ENCODE measurements at regions not wholly inside any gene's neighbourhood (a gene's known extent, or its start where the extent isn't known, plus 50 kb on each side); places are given as distances from the start of the nearest gene placed in this dataset.

- DNase-seq: no peak
These were observed 105.8 kb downstream of the BAMBI start for GRCh38 chr10:28783087-28783486.

DNA sequence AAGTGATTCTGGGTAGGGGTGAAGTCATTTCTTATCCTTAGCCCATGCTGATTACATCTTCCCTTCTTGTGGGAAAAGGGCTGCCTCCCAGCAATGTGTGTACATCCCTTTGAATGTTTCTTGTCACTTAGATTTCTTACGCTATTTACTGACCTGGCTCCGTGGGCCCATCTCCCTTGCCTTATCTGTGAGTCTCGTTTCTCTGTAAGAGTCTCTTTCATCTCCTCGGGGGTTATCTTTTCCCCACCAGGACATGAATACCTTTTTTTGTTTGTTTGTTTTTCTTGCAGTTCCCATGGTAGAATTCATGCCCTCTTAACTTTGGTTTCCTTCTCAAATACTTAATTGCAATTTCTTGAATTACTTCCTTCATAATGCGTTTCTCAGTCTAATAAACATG lies 107.7 kb downstream of the BAMBI start:
- DNase-seq: no peak

DNA sequence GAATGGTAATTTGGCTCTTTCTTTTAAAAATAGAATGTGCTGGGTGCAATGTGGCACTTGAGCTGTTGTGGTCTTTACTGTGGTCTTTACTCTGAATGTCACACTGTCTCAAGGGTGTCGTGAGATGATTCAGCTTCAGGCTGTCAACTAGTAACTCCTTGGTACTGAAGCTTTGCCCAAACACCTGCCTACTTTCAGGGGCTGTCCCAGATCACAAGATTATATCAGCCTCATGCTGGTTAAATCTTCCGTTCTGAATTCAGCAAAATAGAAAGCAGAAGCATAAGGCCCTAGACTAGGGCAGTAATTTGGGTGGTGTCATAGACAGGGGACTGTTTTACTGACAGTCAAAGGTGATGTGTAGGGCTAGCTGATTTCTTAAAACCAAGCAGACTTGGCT lies 110.9 kb downstream of the BAMBI start:
- DNase-seq: no peak

- no peak for DNase-seq
These were observed 111.4 kb downstream of the BAMBI start for GRCh38 chr10:28788762-28789161.

DNA sequence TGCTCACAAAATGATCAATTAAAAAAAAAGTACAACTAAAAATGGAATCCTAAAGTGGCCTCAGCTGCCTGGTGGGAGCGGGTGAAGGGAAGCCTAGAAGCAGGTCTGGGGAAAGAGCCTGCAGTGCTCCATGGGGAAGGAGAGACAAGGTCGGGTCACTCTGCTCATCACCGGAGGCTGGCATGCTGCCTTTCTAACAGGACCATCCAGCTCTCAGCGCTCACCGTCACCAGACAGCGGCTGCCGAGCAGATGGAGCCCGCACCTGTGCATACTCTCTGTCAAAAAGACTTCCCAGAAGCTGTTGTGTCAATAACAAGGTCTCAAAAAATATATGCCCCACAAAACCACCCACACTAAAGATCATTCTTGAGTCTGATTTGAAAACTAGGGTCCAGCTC lies 112.8 kb downstream of the BAMBI start:
- DNase-seq: no peak

GRCh38 chr10:28793482-28793881 lies 116.2 kb downstream of the BAMBI start:
- DNase-seq: no peak

GRCh38 chr10:28794986-28795385 lies 117.7 kb downstream of the BAMBI start:
- no peak for DNase-seq

GRCh38 chr10:28796606-28797512 lies 119.5 kb downstream of the BAMBI start:
- DNase-seq: no peak

GRCh38 chr10:28797904-28798371 lies 120.6 kb downstream of the BAMBI start:
- DNase-seq: no peak

DNA sequence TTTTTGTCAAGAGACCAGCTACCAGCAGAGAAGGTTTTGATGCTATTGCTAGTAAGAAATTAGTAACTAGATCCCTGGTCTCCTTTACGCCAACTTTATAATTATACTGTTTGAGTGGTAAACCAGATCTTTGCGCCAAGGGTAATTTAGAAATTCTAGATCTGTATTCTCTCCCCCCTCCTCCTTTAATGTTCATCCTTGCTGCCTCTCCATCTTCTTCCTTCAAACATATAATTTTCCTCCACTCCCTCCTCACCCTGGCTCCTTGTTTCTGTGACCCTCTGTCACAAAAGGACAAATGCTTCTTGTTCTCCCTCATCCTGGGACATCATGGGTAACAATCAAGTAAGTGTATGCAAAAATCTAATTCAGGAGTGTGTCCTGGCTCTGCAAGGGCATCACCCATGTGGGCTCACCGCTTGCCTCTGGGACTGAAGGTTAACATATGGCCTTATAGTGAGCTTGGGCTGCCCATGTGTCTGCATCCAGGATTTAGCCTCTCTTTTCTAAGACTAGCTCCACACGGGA lies 121.2 kb downstream of the BAMBI start:
- DNase-seq: no peak

DNA sequence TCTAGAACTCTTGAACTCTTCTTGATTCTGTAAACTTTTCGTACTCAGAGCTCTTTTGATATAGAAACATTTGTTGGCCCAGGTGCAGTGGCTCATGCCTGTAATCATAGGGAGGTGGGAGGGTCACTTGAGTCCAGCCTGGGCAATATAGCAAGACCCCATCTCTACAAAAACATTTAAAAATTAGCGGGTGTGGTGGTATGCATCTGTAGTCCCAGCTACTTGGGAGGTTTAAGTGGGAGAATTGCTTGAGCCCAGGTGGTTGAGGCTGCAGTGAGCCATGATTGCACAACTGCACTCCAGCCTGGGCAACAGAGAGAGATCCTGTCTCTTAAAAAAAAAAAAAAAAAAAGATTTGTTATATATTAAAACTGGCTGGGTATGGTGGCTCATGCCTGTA lies 121.6 kb downstream of the BAMBI start:
- DNase-seq: no peak

DNA sequence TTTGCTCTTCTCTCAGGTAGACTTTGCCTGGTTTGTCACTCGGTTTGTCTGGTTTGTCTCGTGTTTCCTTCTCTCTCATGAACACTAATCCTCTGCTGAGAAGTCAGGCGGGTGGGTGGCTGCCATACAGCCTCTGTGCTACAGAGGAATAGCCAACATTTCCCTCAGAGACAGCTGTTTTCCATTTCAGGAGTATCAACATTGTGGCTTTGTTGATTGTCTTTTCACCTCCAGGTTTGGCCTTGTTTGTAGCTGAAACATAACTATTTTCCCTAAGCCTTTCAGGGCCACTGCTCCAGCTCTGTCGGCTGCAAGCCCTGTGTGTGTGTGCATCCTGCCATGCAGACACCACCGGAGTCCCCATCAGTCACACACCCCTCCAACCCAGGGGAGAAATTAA lies 122.8 kb downstream of the BAMBI start:
- no peak for DNase-seq

DNA sequence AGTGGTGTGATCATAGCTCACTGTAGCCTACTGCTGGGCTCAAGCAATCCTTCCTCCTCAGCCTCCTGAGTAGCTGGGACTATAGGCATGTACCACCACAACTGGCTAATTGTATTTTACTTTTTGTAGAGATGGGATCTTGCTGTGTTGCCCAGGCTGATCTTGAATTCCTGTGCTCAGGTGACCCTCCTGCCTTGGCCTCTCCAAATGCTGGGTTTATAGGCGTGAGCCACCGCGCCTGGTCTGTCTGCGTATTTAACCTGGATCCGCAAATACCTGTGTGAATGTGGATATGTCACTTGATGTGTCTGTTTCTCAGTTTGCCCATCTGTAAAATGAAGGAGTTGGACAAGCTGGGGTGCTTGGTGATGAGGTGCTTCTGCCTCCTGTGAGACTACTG lies 123.9 kb downstream of the BAMBI start:
- no peak for DNase-seq

DNA sequence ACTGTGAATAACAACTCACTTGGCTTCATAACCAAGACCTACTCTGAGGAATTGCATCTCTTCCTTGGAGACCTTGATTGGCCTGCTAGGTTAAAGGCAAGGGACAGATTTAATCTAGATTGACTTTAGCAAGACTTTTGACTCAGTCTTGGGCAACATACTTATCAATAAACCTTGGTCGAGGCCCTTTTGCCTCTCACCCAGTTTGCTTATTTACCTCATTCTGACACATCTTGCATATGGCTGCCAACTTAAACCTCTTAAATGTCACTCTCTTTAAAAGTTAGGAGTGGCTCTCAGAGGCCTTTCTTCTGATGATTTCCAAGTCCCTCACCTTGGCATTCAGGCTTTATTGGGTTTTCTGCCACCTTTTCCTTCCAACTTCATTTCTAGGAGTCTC lies 124.5 kb downstream of the BAMBI start:
- DNase-seq: no peak

- no peak for DNase-seq
These were observed 128.1 kb downstream of the BAMBI start for GRCh38 chr10:28805390-28805789.

DNA sequence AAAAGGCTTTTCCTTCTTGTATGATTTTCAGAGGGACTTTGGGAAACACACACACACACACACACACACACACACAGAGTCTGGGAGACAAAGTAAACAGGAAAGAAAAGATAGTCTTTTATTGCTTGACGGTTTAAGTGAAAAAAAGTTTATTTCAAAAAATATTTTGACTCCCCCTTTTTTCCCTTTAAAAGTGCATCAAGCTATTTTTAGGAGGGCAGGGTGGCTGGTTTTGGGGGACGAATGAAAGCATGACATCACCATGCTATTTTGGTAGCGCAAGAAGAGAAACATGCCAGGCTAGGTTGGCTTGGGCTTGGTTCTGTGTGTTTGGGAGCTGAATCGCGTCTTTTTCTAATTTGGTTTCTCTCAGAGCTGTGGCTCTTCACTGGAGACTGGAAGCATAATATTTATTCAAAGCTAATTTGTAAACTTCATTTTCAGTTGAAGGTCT lies 129.2 kb downstream of the BAMBI start:
- no peak for DNase-seq

DNA sequence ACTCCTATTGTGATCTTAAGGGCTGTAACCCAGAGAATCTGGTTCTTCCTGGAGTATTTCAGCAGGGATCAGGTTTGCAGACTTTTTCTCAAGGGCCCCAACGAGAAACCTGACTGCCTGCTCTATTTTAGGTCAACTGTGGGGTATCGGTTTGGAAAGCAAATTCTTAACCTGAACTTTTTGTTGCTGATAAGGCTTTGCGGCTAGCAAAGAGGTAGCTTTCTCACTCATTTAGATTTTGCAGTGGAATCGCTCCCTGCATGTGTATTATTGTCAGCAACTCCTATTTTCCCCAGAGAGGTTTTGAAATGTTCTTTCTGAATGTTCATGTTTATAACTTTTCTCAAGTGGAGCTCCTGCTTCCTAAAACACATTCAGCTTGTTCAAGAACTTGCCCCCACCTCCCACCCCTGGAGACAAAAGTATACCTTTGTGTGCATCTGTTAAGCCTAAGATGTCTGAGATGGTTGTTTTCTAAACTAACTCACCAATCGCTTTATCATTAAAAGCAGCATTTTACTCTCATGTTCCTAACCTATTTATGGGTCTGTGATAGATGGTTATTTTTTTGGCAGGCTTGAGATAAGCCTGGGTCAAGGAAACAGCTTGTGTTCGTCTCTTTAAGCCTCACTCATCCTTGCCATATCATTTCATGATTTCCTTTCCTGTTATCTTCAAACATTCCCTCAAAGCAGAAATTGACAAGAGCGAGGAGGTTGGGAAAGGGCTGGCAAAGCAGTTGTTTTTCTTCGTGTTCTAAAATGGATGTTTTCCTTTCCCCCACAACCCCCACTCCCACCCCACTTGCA lies 129.8 kb downstream of the BAMBI start:
- no peak for DNase-seq

DNA sequence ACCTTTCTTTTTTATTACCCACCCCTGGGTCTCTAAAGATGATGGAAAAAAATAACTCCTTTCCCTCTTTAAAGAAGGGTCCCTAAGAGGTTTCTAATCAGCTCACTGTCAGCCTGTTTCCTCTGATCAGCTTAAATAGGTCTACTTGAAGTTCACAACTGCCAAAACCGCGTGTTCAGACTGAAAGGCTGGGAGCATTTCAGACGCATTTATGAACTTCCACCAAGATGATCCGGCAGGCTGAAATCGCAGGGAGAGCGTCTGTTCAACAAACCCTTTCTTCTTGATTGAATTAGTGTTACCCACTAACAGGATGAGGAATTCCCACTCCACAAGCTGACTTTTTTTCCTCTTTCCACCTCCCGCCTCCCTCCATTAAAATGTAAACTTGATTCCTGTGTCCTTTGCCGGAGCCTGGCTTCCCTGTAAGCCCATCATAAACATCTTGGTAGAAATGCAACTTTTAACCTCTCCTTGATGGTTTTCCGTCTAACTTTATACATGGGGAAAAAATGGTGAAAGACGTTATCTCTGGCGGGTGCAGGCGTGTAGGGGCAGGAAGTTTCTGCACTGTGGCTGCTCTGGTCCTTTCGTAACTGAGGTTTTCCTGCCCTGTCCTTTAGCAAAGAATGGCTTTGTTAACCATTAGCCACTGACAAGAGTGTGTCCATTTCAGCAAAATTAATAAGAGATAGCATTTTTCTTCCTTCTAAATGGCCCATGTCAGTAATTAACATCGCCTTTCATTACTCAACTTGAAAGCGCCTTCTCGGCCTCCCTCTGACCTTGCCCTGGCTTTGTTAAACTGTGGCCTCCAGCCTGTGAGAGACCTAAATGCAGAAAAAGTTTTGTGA lies 130.7 kb downstream of the BAMBI start:
- DNase-seq: peak; percentile 63

GRCh38 chr10:28808693-28809092 lies 131.4 kb downstream of the BAMBI start:
- no peak for DNase-seq

DNA sequence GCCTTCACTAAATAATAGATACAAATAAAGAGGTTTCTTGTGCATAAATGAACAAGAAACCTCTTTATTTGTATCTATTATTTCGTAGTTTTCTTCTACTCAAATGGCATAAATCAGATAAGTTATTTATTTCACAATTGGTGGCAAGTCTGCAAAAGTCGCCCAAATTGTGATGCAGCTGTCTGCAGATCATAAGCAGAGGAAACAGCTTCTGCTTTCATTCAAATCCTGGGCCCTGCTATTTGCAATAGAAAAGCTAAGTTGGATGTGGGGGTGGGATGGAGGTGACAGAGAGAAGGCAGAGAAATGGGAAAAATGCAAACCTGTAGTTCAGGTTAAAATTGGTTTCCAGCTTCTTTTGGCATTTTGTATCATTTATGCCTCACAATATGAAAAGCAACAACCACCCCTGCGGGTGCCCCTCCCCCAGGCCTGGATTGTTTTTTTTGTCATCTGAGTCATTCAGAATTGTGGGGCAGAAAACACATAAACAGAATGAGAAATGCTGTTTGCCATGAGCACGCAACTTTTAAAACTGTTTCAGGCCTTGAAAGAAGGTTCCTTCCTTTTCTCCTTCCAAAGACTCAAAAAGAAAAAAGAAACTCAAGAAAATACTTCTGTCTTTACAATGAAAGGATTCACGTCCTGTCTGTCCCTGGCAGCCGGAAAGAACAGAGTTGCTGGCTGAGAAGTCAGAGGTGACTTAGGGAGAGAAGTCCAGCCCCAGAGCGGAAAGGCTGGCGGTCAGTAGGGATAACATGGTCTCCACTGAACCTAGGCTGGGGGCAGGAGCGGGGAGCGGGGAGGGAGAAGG lies 132.9 kb downstream of the BAMBI start:
- DNase-seq: no peak

All from left kidney (tissue), 1 donor.